Left lung (tissue), 4 donors: ENCODE measurements at regions not wholly inside any gene's neighbourhood (a gene's known extent, or its start where the extent isn't known, plus 50 kb on each side); places are given as distances from the start of the nearest gene placed in this dataset.

Experiments used
- ATAC-seq: fragments of 200-7000 bp; cut with Tn5 transposase; one replicate; pipeline ENCODE4 v1.9.1; 2020; ENCODE audit warnings: moderate library complexity
- DNase-seq, 4 donors: peaks; one replicate each; pipeline ENCODE4 v3.0.0-alpha.2; 2013 to 2020
- H3K27ac ChIP-seq, 2 donors: fragments of 200-600 bp; sonication (generic) in 1 of 2; one replicate each; pipeline versions ENCODE4 v1.5.0 to v1.8.0; 2020 to 2021
- H3K27me3 ChIP-seq, 2 donors: fragments of 200-600 bp; sonication (generic) in 1 of 2; one replicate each; pipeline versions ENCODE4 v1.5.0 to v1.8.0; 2020 to 2021
- H3K36me3 ChIP-seq, 2 donors: fragments of 200-600 bp; sonication (generic) in 1 of 2; one replicate each; pipeline versions ENCODE4 v1.5.0 to v1.8.0; 2020 to 2021
- H3K4me1 ChIP-seq, 2 donors: fragments of 200-600 bp; one replicate each; pipeline ENCODE4 v1.8.0; 2021
- H3K4me3 ChIP-seq, 2 donors: fragments of 200-600 bp; sonication (generic) in 1 of 2; one replicate each; pipeline versions ENCODE4 v1.5.0 to v1.8.0; 2020 to 2021; ENCODE audit warnings: mild to moderate bottlenecking in 1 of 2
- H3K9me3 ChIP-seq, 2 donors: fragments of 200-600 bp; sonication (generic) in 1 of 2; one replicate each; pipeline versions ENCODE4 v1.5.0 to v1.8.0; 2020 to 2021
- CTCF ChIP-seq, 2 donors: fragments of 200-600 bp; sonication (generic) in 1 of 2; IDR thresholded peaks; one replicate each; pipeline versions ENCODE4 v1.5.0 to v1.8.0; 2021; ENCODE audit warnings: antibody characterized with exemption in 2 of 2
- intact Hi-C, 2 donors: fragments of 100-400 bp; cut with DNase I; formaldehyde crosslinking; loops; one replicate each; pipeline versions ENCODE4 v1.11.2 to v1.14.2; 2022
- donor health status: DM: no; HTN: yes; CAD: no.
- donor health status: DM: no; HTN: no; CAD: no.

DNA sequence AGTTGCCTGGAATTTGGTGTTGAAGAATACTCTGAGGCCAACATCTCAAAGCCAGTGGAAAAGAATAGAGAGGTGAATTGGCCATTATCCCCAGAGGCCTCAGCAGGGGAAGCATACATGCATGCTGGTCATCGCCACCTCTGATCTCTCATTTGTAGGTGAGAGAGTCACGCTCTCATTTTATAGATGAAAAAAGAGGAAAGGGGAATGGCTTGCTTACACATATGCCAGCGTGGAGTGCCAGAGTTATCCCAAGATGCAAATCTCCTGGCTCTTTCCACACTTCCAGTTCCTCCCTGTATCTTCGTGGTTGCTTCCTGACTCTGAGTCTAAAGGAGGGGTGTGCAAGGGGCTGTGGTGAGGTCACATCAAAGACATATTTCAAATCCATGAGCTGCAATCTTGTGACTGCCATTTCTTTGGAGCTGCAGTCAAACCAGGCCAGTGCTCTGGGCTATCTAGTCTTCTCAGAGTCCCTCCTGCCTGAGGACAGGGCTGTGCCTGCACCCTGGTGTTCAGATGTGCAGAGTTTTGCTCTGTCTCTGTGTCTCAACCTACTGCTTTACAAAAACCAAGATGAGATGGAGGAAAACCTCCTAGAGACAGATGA lies 324.7 kb downstream of the MYCN start:
- Histone ChIP-seq H3K4me3 (no peak overlapping the region), H3K9me3 (no peaks in the 10 kb centered on the region), H3K27ac (no peak overlapping the region), H3K27me3 (peaks cover 0 to 3% of the 10 kb centered on the region in 2 donors), H3K36me3 (no peaks in the 10 kb centered on the region), H3K4me1 (no peaks in the 10 kb centered on the region)
- TF ChIP-seq CTCF (IDR thresholded peaks at IDR 0.05): no peak
- no peak for ATAC-seq
- intact Hi-C loops: no loop called here
- no peak for DNase-seq

DNA sequence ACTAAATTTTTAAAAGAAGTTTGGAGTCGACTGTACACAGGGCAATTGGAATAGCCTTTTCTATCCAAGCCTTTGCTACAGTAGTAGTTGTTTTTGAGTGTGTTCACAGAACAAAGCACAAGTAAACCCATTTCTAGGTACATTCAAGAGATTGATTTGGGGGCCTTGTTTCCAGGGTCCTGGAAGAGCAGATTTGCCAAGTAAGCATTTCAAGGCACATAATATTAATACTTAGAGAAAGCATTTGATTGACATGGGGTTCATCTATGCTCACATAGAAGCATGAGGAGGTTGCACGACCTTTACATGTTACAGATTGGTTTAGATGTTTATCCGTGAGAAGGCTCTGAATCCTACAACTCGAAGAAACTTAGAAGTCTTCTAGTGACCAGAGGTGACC lies 324.1 kb downstream of the MYCN start:
- no peak overlapping the region for H3K27ac ChIP-seq
- H3K4me1 ChIP-seq: no peaks in the 10 kb centered on the region
- H3K27me3 ChIP-seq: peaks cover 0 to 3% of the 10 kb centered on the region in 2 donors
- H3K4me3 ChIP-seq: no peak overlapping the region
- no peak for DNase-seq
- intact Hi-C loops: no loop called here
- H3K9me3 ChIP-seq: no peaks in the 10 kb centered on the region
- H3K36me3 ChIP-seq: no peaks in the 10 kb centered on the region
- no peak for TF ChIP-seq CTCF (IDR thresholded peaks at IDR 0.05)
- no peak for ATAC-seq

DNA sequence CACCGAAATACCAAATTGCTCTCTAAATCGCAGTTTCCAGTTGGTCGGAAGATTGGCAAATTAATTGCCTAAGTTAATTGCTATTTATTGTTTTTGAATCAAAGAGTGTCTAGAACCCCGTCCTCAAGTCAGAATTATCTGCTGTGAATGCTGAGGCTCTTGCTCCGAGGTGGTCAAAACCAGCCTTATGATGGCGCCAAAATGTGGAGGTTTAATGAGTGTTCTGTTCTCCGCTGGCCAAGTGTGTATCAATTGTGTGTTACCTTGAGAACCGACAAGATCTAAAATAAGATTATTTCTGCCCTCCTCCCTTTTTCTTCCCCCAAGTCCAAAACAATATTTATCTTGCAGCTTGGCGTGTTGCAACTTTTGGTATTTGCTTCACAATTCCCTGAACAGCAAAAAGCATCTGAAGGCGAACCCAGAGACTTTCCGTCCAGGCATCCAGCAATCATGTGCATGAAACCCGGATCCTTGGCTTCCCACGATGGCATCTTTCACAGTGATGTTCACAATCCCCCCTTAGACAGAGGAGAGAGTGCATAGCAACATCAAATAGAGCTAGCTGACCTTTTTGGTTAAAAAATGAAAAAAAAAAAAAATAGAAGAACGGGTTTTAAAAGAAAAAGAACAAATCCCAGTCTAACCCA lies 323.0 kb downstream of the MYCN start:
- no peaks in the 10 kb centered on the region for H3K9me3 ChIP-seq
- H3K4me3 ChIP-seq: no peak overlapping the region
- TF ChIP-seq CTCF (IDR thresholded peaks at IDR 0.05): no peak
- ATAC-seq: no peak
- H3K4me1 ChIP-seq: no peaks in the 10 kb centered on the region
- no peaks in the 10 kb centered on the region for H3K36me3 ChIP-seq
- DNase-seq: no peak
- H3K27me3 ChIP-seq: peaks cover 0 to 3% of the 10 kb centered on the region in 2 donors
- H3K27ac ChIP-seq: no peak overlapping the region
- intact Hi-C loops: no loop called here

DNA sequence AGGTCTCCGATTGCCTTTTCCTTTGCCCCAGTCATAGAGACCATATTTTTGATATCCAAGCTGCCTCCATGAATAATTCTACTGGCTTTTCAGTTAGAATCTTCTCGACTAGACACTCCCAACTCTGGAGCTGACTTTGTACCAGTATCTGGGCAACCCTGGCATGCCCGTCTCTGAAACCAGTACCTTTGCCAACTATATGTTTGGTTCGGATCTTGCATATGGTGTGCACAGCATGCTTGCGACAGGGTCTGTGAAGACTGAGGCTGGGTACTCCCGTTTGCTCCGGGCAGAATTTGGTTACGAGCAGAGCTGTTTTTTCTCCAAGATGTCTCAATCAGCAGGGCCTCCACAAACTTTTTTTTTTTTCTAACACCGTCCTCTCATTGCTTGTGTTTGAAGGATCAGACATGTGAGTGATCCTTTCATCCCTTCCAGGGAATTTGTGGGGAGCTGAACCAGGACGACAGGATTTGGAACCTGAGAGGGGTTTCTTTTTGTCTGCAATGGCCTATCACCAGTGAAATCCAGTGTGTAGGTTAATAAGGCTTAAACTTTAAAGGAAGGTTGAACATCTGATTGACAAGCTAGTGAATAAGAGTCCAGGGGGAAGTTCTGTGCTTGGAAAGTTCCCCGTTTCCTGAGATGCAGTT lies 322.3 kb downstream of the MYCN start:
- Histone ChIP-seq H3K27me3 (peaks cover 0 to 3% of the 10 kb centered on the region in 2 donors), H3K4me1 (no peaks in the 10 kb centered on the region), H3K4me3 (no peak overlapping the region), H3K36me3 (no peaks in the 10 kb centered on the region), H3K9me3 (no peaks in the 10 kb centered on the region), H3K27ac (no peak overlapping the region)
- intact Hi-C loops: no loop called here
- DNase-seq (no peak), ATAC-seq (no peak)
- TF ChIP-seq CTCF (IDR thresholded peaks at IDR 0.05): no peak

- no peaks in the 10 kb centered on the region for H3K4me1 ChIP-seq
- no peak for ATAC-seq
- no peak for TF ChIP-seq CTCF (IDR thresholded peaks at IDR 0.05)
- no peak for DNase-seq
- intact Hi-C loops: no loop called here
- H3K36me3 ChIP-seq: no peaks in the 10 kb centered on the region
- no peak overlapping the region for H3K4me3 ChIP-seq
- H3K27ac ChIP-seq: no peak overlapping the region
- no peaks in the 10 kb centered on the region for H3K9me3 ChIP-seq
- peaks cover 0 to 3% of the 10 kb centered on the region in 2 donors for H3K27me3 ChIP-seq
Measured at GRCh38 chr2:16261791-16262190, 321.4 kb downstream of the MYCN start.
